IMR-90 (cell line): ENCODE measurements at regions not wholly inside any gene's neighbourhood (a gene's known extent, or its start where the extent isn't known, plus 50 kb on each side); places are given as distances from the start of the nearest gene placed in this dataset.

Source experiments
- ATAC-seq: fragments of 200-7000 bp; cut with Tn5 transposase; 2 replicates; pipeline ENCODE4 v1.9.1; 2020; ENCODE audit warnings: low read depth, mild to moderate bottlenecking, moderate library complexity
- BruUV-seq: library from RNA; stranded (reverse); fragments of 400-500 nt; replicated peaks from 2 replicates; lab custom pipeline; 2021; lab: Mats Ljungman, UMichigan
- CTCF ChIA-PET: fragments of 300-600 bp; formaldehyde crosslinking; extraction: SDS; loops from one replicate; lab custom pipeline; 2021; ENCODE audit warnings: antibody characterized with exemption; lab: Yijun Ruan, JAX
- POLR2A ChIA-PET: fragments of 300-600 bp; sonication (Branson Sonifier 250); formaldehyde crosslinking; loops from one replicate; lab custom pipeline; 2022; ENCODE audit warnings: antibody characterized with exemption; ENCODE audit not compliant: unreplicated experiment; lab: Charles Lee
- DNase-seq: peaks from one replicate; pipeline ENCODE4 v3.0.0; 2013
- H2AFZ ChIP-seq: replicated peaks from 2 replicates; pipeline ENCODE3; 2013; ENCODE audit warnings: low read length, mild to moderate bottlenecking; ENCODE audit not compliant: poor library complexity
- H2AK5ac ChIP-seq: 2 replicates; pipeline ENCODE4 v1.6.1; 2013; ENCODE audit warnings: low read depth, low read length, inconsistent platforms
- H2AK9ac ChIP-seq: replicated peaks from 2 replicates; pipeline ENCODE3; 2013; ENCODE audit warnings: mild to moderate bottlenecking, low read depth, low read length, moderate library complexity; ENCODE audit not compliant: poor library complexity
- H2BK120ac ChIP-seq: 2 replicates; pipeline ENCODE4 v1.6.1; 2013; ENCODE audit warnings: low read depth, low read length, inconsistent platforms
- H2BK15ac ChIP-seq: 3 replicates; pipeline ENCODE4 v1.6.1; 2013; ENCODE audit warnings: low read depth, low read length, inconsistent platforms
- H2BK20ac ChIP-seq: 2 replicates; pipeline ENCODE4 v1.6.1; 2013; ENCODE audit warnings: low read depth, mild to moderate bottlenecking, inconsistent platforms, low read length, moderate library complexity
- H2BK5ac ChIP-seq: 2 replicates; pipeline ENCODE4 v1.6.1; 2013; ENCODE audit warnings: mild to moderate bottlenecking, low read depth, low read length, inconsistent platforms; ENCODE audit not compliant: poor library complexity, severe bottlenecking
- H3K14ac ChIP-seq: replicated peaks from 2 replicates; pipeline ENCODE4 v1.6.1; 2013; ENCODE audit warnings: low read depth, low read length, inconsistent platforms
- H3K18ac ChIP-seq: 2 replicates; pipeline ENCODE4 v1.6.1; 2013; ENCODE audit warnings: low read depth, low read length, control low read depth
- H3K23ac ChIP-seq: 2 replicates; pipeline ENCODE4 v1.6.1; 2013; ENCODE audit warnings: low read depth, low read length, inconsistent platforms
- H3K27ac ChIP-seq: 2 replicates; pipeline ENCODE4 v1.5.1; 2013; ENCODE audit warnings: mild to moderate bottlenecking, control low read depth, low read length; ENCODE audit not compliant: insufficient read depth
- H3K27me3 ChIP-seq: 2 replicates; pipeline ENCODE4 v1.6.1; 2013; ENCODE audit warnings: low read length; ENCODE audit not compliant: control insufficient read depth, insufficient read depth
- H3K36me3 ChIP-seq: 2 replicates; pipeline ENCODE4 v1.6.1; 2013; ENCODE audit warnings: low read length, mixed read lengths; ENCODE audit not compliant: control insufficient read depth, insufficient read depth
- H3K4ac ChIP-seq: 2 replicates; pipeline ENCODE4 v1.6.1; 2013; ENCODE audit warnings: low read depth, low read length, inconsistent platforms
- H3K4me1 ChIP-seq: 2 replicates; pipeline ENCODE4 v1.6.1; 2013; ENCODE audit warnings: low read length, mixed read lengths; ENCODE audit not compliant: control insufficient read depth, insufficient read depth
- H3K4me2 ChIP-seq: 2 replicates; pipeline ENCODE4 v1.6.1; 2013; ENCODE audit warnings: low read depth, mild to moderate bottlenecking, control low read depth, low read length, moderate library complexity
- H3K4me3 ChIP-seq: 2 replicates; pipeline ENCODE4 v1.5.1; 2013; ENCODE audit warnings: low read depth, mild to moderate bottlenecking, control low read depth, low read length, moderate library complexity; ENCODE audit not compliant: insufficient read depth
- H3K56ac ChIP-seq: 2 replicates; pipeline ENCODE4 v1.6.1; 2013; ENCODE audit warnings: low read length, inconsistent platforms; ENCODE audit not compliant: insufficient read depth; ENCODE audit errors: extremely low read depth
- H3K79me1 ChIP-seq, 2 experiments: 2 replicates each; pipeline ENCODE4 v1.6.1; 2013; ENCODE audit warnings: low read length in 2 of 2, inconsistent platforms in 1 of 2, low read depth in 1 of 2
- H3K9ac ChIP-seq: 2 replicates; pipeline ENCODE4 v1.6.1; 2013; ENCODE audit warnings: low read depth, low read length, control low read depth
- H3K9me1 ChIP-seq: 2 replicates; pipeline ENCODE4 v1.6.1; 2013; ENCODE audit warnings: low read length, inconsistent platforms; ENCODE audit not compliant: insufficient read depth
- H3K9me3 ChIP-seq: 2 replicates; pipeline ENCODE4 v1.6.1; 2013; ENCODE audit warnings: low read length; ENCODE audit not compliant: control insufficient read depth, insufficient read depth
- H4K20me1 ChIP-seq: 2 replicates; pipeline ENCODE4 v1.6.1; 2013; ENCODE audit warnings: low read length, inconsistent platforms; ENCODE audit not compliant: insufficient read depth
- H4K5ac ChIP-seq: 2 replicates; pipeline ENCODE4 v1.6.1; 2013; ENCODE audit warnings: mild to moderate bottlenecking, low read depth, low read length, control low read depth
- H4K8ac ChIP-seq, 2 experiments: 2 replicates each; pipeline ENCODE4 v1.6.1; 2013; ENCODE audit warnings: low read depth in 2 of 2, low read length in 2 of 2, control low read depth in 1 of 2, inconsistent platforms in 1 of 2
- H4K91ac ChIP-seq: 2 replicates; pipeline ENCODE4 v1.6.1; 2013; ENCODE audit warnings: low read depth, low read length, inconsistent platforms; ENCODE audit not compliant: insufficient read depth
- BHLHE40 ChIP-seq: fragments of 150-350 bp; IDR thresholded peaks from 2 replicates; pipeline ENCODE4 v1.6.1; 2016; ENCODE audit warnings: mild to moderate bottlenecking, low read depth, low read length
- CEBPB ChIP-seq: IDR thresholded peaks from 2 replicates; pipeline ENCODE4 v1.6.1; 2012; ENCODE audit warnings: low read depth, low read length, improper control_type of control experiment
- CHD1 ChIP-seq: IDR thresholded peaks from 2 replicates; pipeline ENCODE4 v1.6.1; 2012; ENCODE audit warnings: low read depth, low read length, improper control_type of control experiment
- ELK1 ChIP-seq: fragments of 150-350 bp; IDR thresholded peaks from 2 replicates; pipeline ENCODE4 v1.6.1; 2016; ENCODE audit warnings: low read depth, mild to moderate bottlenecking, low read length, moderate library complexity, borderline replicate concordance
- FOS ChIP-seq: fragments of 150-350 bp; IDR thresholded peaks from 2 replicates; pipeline ENCODE4 v1.6.1; 2016; ENCODE audit warnings: low read depth, low read length
- MAFK ChIP-seq: IDR thresholded peaks from 2 replicates; pipeline ENCODE4 v1.6.1; 2012; ENCODE audit warnings: low read depth, low read length, improper control_type of control experiment
- MAZ ChIP-seq: IDR thresholded peaks from 2 replicates; pipeline ENCODE4 v1.6.1; 2012; ENCODE audit warnings: low read depth, mild to moderate bottlenecking, low read length, improper control_type of control experiment, moderate library complexity, borderline replicate concordance
- MXI1 ChIP-seq: IDR thresholded peaks from 2 replicates; pipeline ENCODE4 v1.6.1; 2012; ENCODE audit warnings: low read depth, mild to moderate bottlenecking, low read length, moderate library complexity, borderline replicate concordance
- NFE2L2 ChIP-seq: fragments of 150-350 bp; IDR thresholded peaks from 2 replicates; pipeline ENCODE4 v1.6.1; 2016; ENCODE audit warnings: low read depth, mild to moderate bottlenecking, low read length
- POLR2A ChIP-seq: IDR thresholded peaks from 2 replicates; pipeline ENCODE4 v1.6.1; 2012; ENCODE audit warnings: mild to moderate bottlenecking, low read depth, low read length
- RAD21 ChIP-seq: IDR thresholded peaks from 2 replicates; pipeline ENCODE4 v1.6.1; 2012; ENCODE audit warnings: low read length, improper control_type of control experiment
- RCOR1 ChIP-seq: IDR thresholded peaks from 2 replicates; pipeline ENCODE4 v1.6.1; 2012; ENCODE audit warnings: mild to moderate bottlenecking, low read length, improper control_type of control experiment; ENCODE audit not compliant: insufficient replicate concordance
- SMC3 ChIP-seq: fragments of 150-350 bp; IDR thresholded peaks from 2 replicates; pipeline ENCODE4 v1.6.1; 2016; ENCODE audit warnings: low read depth, mild to moderate bottlenecking, antibody characterized with exemption, low read length, moderate library complexity
- WGBS, 2 experiments: methylation state at CpG; one replicate each; pipeline versions ENCODE4 v1.1.5 to v1.1.7; 2013; ENCODE audit warnings: missing lambda C conversion rate in 2 of 2; ENCODE audit not compliant: insufficient read length in 1 of 2; ENCODE audit errors: extremely low coverage in 2 of 2; 5-methylcytosine and 5-hydroxymethylcytosine counted together
- dilution Hi-C: fragments of 300-500 bp; cut with HindIII; formaldehyde crosslinking; loops from one replicate; pipeline ENCODE4 v1.14.3; 2018; ENCODE audit warnings: low sequenced_read_pairs; ENCODE audit not compliant: unreplicated experiment
- in situ Hi-C: fragments of 300-500 bp; cut with MboI; formaldehyde crosslinking; loops from 3 replicates; pipeline ENCODE4 v1.14.3; 2019; ENCODE audit warnings: low sequenced_read_pairs, inconsistent platforms, mixed read lengths
- intact Hi-C: fragments of 100-400 bp; cut with micrococcal nuclease; formaldehyde crosslinking; loops from 2 replicates; pipeline ENCODE4 v1.10.0; 2022
- TF ChIP-seq, protein P1 (sequence below): fragments of 150-350 bp; IDR thresholded peaks from 2 replicates; pipeline ENCODE4 v1.6.1; 2017; ENCODE audit warnings: mild to moderate bottlenecking, antibody characterized with exemption, low read length, low read depth
- TF ChIP-seq, protein P2 (sequence below): conservative IDR thresholded peaks from 2 replicates; pipeline ENCODE4 v1.5.1; 2012; ENCODE audit warnings: mild to moderate bottlenecking, low read depth, low read length, improper control_type of control experiment

- Histone ChIP-seq H2AK5ac (no peak overlapping the region), H3K4me2 (no peak overlapping the region), H3K56ac (no peak overlapping the region), H2BK20ac (no peak overlapping the region), H2BK5ac (no peak overlapping the region), H3K14ac (no peak overlapping the region), H3K9me3 (no peaks in the 10 kb centered on the region), H3K18ac (no peak overlapping the region), H3K27me3 (no peaks in the 10 kb centered on the region), H3K4me3 (no peak overlapping the region), H3K4ac (no peak overlapping the region), H2BK120ac (no peak overlapping the region), H3K9me1 (peaks cover 2% of the 10 kb centered on the region; the same call in 1 of the 2 replicates), H3K9ac (no peak overlapping the region), H4K8ac (no peak overlapping the region), H3K36me3 (no peaks in the 10 kb centered on the region), H3K27ac (no peak overlapping the region), H3K23ac (no peak overlapping the region), H4K91ac (no peak overlapping the region), H4K20me1 (no peaks in the 10 kb centered on the region), H3K4me1 (peaks cover 3% of the 10 kb centered on the region), H2AFZ (no peak overlapping the region), H2AK9ac (no peak overlapping the region), H3K79me1 (no peaks in the 10 kb centered on the region), H4K5ac (no peak overlapping the region), H2BK15ac (no peak overlapping the region)
- CTCF ChIA-PET: no interaction called here
- dilution Hi-C loops (no loop called here), in situ Hi-C loops (no loop called here), intact Hi-C loops (no loop called here)
- WGBS, 2 experiments: no CpG with 5 or more reads among the region's 1 CpG
- POLR2A ChIA-PET: no interaction called here
- ATAC-seq (no peak), DNase-seq (no peak)
- no peak for TF ChIP-seq BHLHE40
- TF ChIP-seq CEBPB: no peak
- no peak for TF ChIP-seq FOS
- no peak for TF ChIP-seq RCOR1
- TF ChIP-seq, protein P1, sequence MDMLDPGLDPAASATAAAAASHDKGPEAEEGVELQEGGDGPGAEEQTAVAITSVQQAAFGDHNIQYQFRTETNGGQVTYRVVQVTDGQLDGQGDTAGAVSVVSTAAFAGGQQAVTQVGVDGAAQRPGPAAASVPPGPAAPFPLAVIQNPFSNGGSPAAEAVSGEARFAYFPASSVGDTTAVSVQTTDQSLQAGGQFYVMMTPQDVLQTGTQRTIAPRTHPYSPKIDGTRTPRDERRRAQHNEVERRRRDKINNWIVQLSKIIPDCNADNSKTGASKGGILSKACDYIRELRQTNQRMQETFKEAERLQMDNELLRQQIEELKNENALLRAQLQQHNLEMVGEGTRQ: no peak
- no peak for TF ChIP-seq MAZ
- TF ChIP-seq NFE2L2: no peak
- TF ChIP-seq SMC3: no peak
- no peak for TF ChIP-seq ELK1
- no peak for TF ChIP-seq MXI1
- TF ChIP-seq MAFK: no peak
- TF ChIP-seq, protein P2, sequence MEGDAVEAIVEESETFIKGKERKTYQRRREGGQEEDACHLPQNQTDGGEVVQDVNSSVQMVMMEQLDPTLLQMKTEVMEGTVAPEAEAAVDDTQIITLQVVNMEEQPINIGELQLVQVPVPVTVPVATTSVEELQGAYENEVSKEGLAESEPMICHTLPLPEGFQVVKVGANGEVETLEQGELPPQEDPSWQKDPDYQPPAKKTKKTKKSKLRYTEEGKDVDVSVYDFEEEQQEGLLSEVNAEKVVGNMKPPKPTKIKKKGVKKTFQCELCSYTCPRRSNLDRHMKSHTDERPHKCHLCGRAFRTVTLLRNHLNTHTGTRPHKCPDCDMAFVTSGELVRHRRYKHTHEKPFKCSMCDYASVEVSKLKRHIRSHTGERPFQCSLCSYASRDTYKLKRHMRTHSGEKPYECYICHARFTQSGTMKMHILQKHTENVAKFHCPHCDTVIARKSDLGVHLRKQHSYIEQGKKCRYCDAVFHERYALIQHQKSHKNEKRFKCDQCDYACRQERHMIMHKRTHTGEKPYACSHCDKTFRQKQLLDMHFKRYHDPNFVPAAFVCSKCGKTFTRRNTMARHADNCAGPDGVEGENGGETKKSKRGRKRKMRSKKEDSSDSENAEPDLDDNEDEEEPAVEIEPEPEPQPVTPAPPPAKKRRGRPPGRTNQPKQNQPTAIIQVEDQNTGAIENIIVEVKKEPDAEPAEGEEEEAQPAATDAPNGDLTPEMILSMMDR: no peak
- no peak for TF ChIP-seq RAD21
- TF ChIP-seq CHD1: no peak
- TF ChIP-seq POLR2A: no peak
- BruUV-seq: no TSS peak
Measured at GRCh38 chr7:124205526-124205925, 172.7 kb upstream of the TMEM229A start.
